Superior temporal gyrus (tissue), 1 donor: ENCODE measurements at regions not wholly inside any gene's neighbourhood (a gene's known extent, or its start where the extent isn't known, plus 50 kb on each side); places are given as distances from the start of the nearest gene placed in this dataset.
A peak's percentile ranks its signal among the peaks of the same experiment; 100 is the strongest.

Experiments
- DNase-seq: peaks from one replicate; pipeline ENCODE4 v3.0.0-alpha.2; 2016; ENCODE audit errors: extremely low spot score

DNA sequence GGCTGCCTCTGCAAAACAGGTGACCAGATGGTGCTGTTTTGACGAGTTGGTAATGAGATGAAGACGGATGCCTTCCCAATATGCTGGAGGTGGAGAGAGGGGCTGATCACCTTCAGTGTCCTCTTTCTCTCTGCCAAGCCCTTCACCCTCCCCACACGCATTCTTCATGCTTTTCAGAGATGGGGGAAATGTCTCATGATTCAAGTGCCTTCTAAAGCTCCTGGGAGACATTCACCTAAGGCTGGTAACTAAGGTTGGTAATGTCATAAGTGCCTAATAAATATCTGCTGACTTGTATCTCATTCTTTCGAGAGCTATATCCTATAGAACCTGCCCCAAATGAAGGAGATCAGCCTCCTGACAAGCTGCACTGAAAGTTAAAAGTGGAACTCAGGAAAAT lies 86.2 kb upstream of the MBNL2 start:
- no peak for DNase-seq

- no peak for DNase-seq
Measured at GRCh38 chr13:97136418-97136817, 85.7 kb upstream of the MBNL2 start.

DNA sequence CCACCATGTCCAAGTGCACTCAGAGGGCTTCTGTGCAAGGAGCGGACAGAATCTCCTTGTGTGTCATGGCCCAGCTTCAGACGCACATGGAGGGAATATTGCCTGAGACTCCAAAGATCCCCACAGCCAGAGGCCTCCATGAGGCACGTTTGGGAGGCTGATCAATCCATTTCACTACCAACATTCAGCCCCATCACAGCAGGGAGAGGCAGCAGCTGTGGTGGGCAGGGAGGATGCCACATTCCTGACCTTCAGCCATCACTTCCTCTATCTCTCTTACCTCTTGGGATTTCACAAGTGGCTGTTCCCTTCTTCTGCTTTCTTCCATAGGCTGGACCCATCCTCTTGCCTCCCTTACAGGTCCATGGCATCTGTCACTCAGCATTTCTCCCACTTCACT lies 82.4 kb upstream of the MBNL2 start:
- DNase-seq = no peak

DNA sequence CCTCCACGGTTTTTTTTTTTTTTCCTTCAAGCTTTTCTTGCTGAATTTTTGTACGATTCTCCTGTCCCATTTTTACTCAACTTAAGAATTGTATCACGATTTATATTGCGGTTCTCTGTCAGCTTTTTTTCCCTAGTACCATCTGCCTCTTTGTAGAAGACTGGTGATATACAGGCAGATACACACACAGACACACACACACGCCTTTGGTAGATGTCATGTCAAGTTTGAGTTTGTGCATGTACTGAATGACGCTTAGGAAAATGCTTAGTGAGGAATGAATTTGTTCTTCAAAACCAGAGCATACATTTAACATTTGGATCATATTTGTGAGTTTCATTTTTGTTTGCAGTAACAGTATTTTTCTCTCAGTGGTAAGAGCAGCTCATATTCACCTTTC lies 82.0 kb upstream of the MBNL2 start:
- DNase-seq = no peak

- DNase-seq = peak; percentile 42
Measured at GRCh38 chr13:97140611-97141010, 81.5 kb upstream of the MBNL2 start.

DNA sequence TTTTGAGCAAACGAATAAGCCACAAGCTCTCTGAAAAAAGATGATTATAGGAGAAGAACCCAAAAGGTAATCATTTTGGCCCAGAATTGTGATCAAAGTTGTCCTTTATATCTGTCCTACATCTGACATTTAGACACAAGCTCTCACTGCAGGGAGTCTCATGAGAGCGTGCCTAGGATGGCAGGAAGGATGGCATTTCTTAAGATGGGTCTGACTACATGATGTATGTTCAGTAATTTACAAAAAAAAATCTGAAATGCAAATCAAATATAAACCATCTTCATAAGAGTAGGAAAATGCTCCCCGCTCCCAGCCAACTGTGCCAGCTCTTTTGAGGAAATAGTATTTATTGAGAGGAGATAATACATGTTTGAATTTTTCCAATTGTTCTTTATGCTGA lies 81.0 kb upstream of the MBNL2 start:
- no peak for DNase-seq

- DNase-seq = peak; percentile 75
Measured at GRCh38 chr13:97141564-97142005, 80.5 kb upstream of the MBNL2 start.

GRCh38 chr13:97142452-97142851 lies 79.7 kb upstream of the MBNL2 start:
- no peak for DNase-seq

- no peak for DNase-seq
Measured at GRCh38 chr13:97145057-97145456, 77.1 kb upstream of the MBNL2 start.

DNA sequence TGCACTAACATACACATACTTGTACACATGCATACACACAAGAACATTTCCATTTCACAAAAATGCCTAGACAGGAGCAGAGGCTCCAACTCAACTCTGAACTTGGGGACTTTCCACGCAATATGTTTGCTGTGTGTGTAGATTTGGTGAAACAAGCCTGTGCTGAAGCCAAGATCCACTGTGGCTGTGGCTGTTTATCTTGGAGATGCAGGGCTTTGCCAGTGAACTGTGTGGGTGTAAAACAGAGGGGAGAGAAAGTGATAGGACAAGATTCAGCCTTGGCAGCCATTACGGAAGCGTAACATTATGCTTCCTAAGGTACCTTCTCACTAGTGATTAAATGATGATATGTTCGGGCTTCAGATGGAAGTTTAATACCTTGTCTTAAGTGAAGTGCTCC lies 73.2 kb upstream of the MBNL2 start:
- no peak for DNase-seq

- no peak for DNase-seq
Measured at GRCh38 chr13:97160421-97160820, 61.7 kb upstream of the MBNL2 start.

DNA sequence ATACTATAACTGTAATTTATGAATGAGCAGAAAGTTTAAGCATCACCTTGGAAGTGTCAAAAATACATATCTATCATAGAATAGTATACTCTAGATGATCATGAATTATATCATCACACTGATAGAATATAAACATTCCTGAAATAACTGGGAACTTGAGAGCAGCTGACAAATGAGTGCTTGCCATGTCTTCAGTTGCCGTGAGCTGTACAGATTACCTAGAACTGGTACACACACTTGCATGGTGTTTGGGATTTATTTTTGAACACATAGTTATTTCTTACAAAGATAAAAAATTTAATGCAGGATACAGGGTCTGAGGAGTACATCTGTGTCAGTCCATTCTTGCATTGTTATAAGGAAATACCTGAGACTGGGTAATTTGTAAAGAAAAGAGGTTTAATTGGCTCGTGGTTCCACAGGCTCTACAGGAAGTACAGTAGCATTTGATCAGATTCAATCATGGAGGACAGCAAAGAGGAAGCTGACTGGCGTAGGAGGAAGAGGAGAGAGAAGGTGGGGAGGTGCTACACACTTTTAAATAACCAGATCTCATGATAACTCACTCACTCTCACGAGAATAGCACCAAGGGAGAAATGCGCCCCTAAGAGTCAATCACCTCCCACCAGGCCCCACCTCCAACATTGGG lies 60.4 kb upstream of the MBNL2 start:
- no peak for DNase-seq

DNA sequence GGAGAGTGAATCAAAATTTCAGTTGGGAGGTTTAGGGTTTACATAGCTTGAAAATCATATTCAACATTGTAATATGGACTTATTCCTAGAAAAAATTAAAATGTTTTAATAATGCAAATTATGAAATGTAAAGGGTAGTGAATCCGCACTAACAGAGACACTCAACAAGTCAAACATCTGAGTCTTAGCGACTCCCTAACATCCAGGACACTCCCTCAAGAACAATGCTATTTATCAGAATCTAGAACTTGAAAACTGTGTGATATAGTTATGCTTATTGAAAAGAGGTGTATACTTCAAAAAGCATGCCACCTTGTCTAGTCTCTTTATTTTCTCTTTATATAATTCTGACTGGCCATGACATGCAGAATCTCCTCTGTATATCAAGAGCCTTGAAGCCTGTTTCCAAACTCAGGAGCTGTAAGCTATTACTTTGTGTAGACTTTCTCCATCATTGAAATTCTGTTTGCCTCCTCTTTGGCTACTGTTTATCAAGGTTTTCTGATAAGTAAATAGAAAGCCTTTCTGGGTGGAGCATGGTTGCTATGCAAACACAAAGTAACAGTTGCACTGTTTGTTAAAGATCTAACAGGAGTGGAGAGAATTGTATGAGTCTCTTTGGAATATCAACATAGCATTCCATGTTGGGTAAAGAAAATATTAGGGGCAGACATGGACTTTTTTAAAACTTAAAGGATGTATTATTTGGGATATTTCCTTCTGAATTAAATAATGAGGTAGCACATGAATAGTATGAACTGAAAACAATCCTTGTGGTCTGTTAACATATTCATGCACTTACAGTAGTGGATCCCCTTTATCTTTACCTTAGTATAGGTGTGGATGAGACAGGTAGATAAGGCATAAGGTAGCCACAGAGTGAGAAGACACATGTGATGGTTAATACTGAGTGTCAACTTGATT lies 56.4 kb upstream of the MBNL2 start:
- DNase-seq = no peak

DNA sequence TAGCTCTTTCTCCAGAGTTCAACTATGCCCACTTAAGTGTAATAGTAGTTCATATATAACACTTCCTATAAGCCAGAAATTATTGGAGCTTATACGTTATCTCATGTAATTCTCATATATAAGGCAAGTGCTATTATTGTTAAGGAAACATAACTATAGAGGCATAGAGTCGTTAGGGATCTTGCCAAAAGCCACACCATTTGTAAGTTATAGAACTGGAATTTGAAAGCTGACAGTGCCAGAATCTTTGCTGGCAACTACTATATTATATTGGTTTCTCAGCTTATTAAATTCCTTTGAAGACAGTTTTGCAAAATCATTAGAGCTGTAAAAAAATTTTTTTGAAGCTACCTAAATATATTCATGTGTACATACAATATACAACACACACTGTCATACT lies 51.0 kb upstream of the MBNL2 start:
- no peak for DNase-seq
